ENCODE measurements at regions not wholly inside any gene's neighbourhood (a gene's known extent, or its start where the extent isn't known, plus 50 kb on each side); places are given as distances from the start of the nearest gene placed in this dataset.

DNA sequence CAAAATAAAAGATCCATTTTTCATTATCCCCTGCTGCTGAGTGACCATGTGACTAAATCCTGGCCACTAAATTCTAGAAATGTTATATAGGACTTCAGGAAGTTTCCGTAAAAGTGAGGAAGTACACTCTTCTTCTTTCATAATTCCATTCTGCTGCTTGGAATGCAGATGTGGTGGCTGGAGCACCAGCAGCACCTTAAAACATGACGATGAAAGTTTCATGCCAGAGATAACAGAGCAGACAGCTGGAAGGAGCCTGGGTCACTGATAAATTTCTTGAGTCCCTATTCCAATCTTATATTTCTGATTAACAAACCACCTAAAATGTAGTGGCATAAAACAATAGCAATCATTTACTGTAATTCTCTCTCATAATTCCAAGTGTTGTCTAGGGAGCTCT, 238.7 kb downstream of the TBL1XR1 start:
- TF ChIP-seq, protein P1, sequence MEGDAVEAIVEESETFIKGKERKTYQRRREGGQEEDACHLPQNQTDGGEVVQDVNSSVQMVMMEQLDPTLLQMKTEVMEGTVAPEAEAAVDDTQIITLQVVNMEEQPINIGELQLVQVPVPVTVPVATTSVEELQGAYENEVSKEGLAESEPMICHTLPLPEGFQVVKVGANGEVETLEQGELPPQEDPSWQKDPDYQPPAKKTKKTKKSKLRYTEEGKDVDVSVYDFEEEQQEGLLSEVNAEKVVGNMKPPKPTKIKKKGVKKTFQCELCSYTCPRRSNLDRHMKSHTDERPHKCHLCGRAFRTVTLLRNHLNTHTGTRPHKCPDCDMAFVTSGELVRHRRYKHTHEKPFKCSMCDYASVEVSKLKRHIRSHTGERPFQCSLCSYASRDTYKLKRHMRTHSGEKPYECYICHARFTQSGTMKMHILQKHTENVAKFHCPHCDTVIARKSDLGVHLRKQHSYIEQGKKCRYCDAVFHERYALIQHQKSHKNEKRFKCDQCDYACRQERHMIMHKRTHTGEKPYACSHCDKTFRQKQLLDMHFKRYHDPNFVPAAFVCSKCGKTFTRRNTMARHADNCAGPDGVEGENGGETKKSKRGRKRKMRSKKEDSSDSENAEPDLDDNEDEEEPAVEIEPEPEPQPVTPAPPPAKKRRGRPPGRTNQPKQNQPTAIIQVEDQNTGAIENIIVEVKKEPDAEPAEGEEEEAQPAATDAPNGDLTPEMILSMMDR (IDR thresholded peaks at IDR 0.05): no peak
- TF ChIP-seq POLR2A (IDR thresholded peaks at IDR 0.05) (no peak), EP300 (IDR thresholded peaks at IDR 0.05) (no peak)

Measured in gastroesophageal sphincter (tissue), 3 donors.